HL-60 (cell line): ENCODE measurements at regions not wholly inside any gene's neighbourhood (a gene's known extent, or its start where the extent isn't known, plus 50 kb on each side); places are given as distances from the start of the nearest gene placed in this dataset.
A peak's percentile ranks its signal among the peaks of the same experiment; 100 is the strongest.

ENCODE experiments used
- DNase-seq, 2 experiments: peaks; one replicate each; pipeline ENCODE4 v3.0.0-alpha.2; 2010 to 2020; ENCODE audit warnings: low read depth in 1 of 2, low spot score in 1 of 2
- H3K27ac ChIP-seq: fragments of 250-450 bp; sonication (Bioruptor Pico); replicated peaks from 2 replicates; pipeline ENCODE4 v1.5.1; 2020; ENCODE audit warnings: mild to moderate bottlenecking, moderate library complexity
- H3K27me3 ChIP-seq: fragments of 250-450 bp; sonication (Bioruptor Pico); 2 replicates; pipeline ENCODE4 v1.5.1; 2021; ENCODE audit warnings: mild to moderate bottlenecking, moderate library complexity; ENCODE audit not compliant: insufficient read depth, poor library complexity, severe bottlenecking
- H3K4me3 ChIP-seq: replicated peaks from 2 replicates; pipeline ENCODE4 v1.5.1; 2011; ENCODE audit warnings: mild to moderate bottlenecking, control low read depth, low read length; ENCODE audit not compliant: insufficient read depth
- CTCF ChIP-seq: IDR thresholded peaks from one replicate; pipeline ENCODE4 v1.5.1; 2011; ENCODE audit warnings: low read length, control low read depth, inconsistent platforms; ENCODE audit not compliant: insufficient read depth
- GABPA ChIP-seq: IDR thresholded peaks from 2 replicates; pipeline ENCODE4 v1.6.1; 2012; ENCODE audit warnings: low read depth
- POLR2AphosphoS5 ChIP-seq: IDR thresholded peaks from 2 replicates; pipeline ENCODE4 v1.6.1; 2012; ENCODE audit warnings: low read depth
- REST ChIP-seq: IDR thresholded peaks from 2 replicates; pipeline ENCODE4 v1.6.1; 2012; ENCODE audit warnings: low read depth; ENCODE audit not compliant: insufficient replicate concordance
- SPI1 ChIP-seq: IDR thresholded peaks from 2 replicates; pipeline ENCODE4 v1.6.1; 2012; ENCODE audit warnings: low read depth, mild to moderate bottlenecking, borderline replicate concordance

- no peak overlapping the region for H3K4me3 ChIP-seq
- TF ChIP-seq CTCF: no peak
- no peak for TF ChIP-seq REST
- TF ChIP-seq GABPA: no peak
- TF ChIP-seq POLR2AphosphoS5: no peak
- no peak for DNase-seq
Observed at GRCh38 chr4:159016593-159017024, 86.3 kb upstream of the RAPGEF2 start.

GRCh38 chr4:159017323-159018026 lies 85.4 kb upstream of the RAPGEF2 start:
- TF ChIP-seq POLR2AphosphoS5: no peak
- TF ChIP-seq SPI1: peak; percentile 78
- TF ChIP-seq GABPA: no peak
- TF ChIP-seq REST: no peak
- no peak for TF ChIP-seq CTCF
- no peak for DNase-seq
- H3K4me3 ChIP-seq: no peak overlapping the region
- no peak overlapping the region for H3K27ac ChIP-seq
- no peaks in the 10 kb centered on the region for H3K27me3 ChIP-seq

More at GRCh38 chr4:159016593-159017024, 86.3 kb upstream of the RAPGEF2 start:
- H3K27ac ChIP-seq: no peak overlapping the region
- H3K27me3 ChIP-seq: no peaks in the 10 kb centered on the region

- H3K27ac ChIP-seq: no peak overlapping the region
- no peak overlapping the region for H3K4me3 ChIP-seq
- TF ChIP-seq POLR2AphosphoS5 (no peak), GABPA (no peak), REST (no peak), CTCF (no peak), SPI1 (peak; percentile 59; the same call in 1 of the 2 replicates)
- H3K27me3 ChIP-seq: no peaks in the 10 kb centered on the region
- DNase-seq: peak in 1 of 2 experiments; percentile 2
Observed at GRCh38 chr4:159018062-159018629, 84.7 kb upstream of the RAPGEF2 start.
